ENCODE measurements at regions not wholly inside any gene's neighbourhood (a gene's known extent, or its start where the extent isn't known, plus 50 kb on each side); places are given as distances from the start of the nearest gene placed in this dataset.
"Not testable (repeated sequence)": the region's sequence is repeated elsewhere in the genome, so short reads cannot be mapped to it uniquely, and the experiment has no call there.

- no peak for DNase-seq (ENCODE audit: low read depth in 2 of 2, low spot score in 1 of 2)
Measured at GRCh38 chr11:82076126-82076525, 657.5 kb downstream of the FAM181B start.

DNA sequence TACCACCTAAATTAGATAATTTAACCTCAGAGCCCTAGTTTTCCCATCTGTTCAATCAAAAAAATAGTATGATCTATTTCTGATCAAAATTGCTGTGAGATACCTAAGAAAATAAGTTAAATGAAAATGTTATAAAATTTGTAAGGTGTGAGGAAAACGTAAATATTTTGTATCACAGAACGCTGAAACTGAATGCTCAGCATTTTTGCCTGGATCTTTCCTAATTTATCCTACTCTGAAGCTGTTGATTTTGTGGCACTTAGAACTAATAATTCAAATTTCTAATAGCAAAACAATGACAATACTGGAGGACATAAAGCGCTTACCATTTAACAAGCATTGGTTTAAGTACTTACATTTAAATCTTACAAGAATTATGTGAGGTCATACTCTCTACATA is 674.2 kb downstream of the FAM181B start:
- no peak for DNase-seq (ENCODE audit: low read depth in 2 of 2, low spot score in 1 of 2)

DNA sequence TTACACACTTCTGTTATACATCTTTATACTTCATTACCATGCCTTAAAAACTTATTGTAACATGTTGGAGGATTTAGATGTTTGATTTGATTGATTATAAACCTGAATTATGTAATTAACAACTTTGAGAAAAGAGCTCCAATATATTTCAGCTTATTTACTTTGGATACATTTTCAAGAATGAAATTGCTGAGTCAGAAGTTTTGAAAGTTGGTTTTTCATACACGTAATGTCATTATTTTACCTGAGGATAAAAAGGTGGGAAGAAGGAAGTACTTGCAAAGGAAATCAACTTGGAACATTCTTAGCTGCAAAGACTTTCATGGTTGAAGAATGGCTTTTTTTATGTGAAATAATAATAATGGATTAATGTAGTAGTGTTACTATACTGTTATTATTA is 677.2 kb downstream of the FAM181B start:
- DNase-seq (ENCODE audit: low read depth in 2 of 2, low spot score in 1 of 2): no peak

DNA sequence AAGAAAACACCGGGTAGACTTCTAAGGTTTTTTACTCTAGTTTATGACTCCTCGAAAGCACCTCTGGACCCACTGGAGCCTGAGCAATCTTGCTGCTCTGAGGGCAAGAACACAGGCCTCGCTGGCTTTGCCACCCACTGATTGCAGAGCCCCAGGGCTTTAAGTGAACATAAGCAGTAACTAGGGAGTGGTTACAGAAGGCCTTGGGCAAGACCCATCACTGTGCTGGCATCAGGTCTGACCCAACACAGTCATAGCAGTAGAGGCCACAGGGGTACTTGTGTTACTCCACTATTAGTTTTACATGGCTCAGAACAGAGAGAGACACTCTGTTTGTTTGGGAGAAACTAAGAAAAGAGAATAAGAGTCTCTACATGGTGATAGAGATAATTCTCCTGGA is 684.5 kb downstream of the FAM181B start:
- no peak for DNase-seq (ENCODE audit: low read depth in 2 of 2, low spot score in 1 of 2)

DNA sequence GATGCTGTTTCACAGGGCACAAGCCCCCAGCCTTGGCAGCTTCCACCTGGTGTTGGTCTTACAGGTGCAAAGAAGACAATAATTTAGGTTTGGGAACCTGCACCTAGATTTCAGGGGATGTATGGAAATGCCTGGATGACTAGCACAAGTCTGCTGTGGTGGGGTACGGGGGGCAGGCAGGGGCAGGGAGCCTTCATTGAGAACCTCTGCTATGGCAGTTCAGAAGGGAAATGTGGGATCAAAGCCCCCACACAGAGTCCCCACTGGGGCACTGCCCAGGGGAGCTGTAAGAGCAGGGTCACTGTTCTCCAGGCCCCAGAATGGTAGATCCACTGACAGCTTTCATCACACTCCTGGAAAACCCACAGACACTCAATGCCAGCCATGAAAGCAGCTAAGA is 686.5 kb downstream of the FAM181B start:
- no peak for DNase-seq (ENCODE audit: low read depth in 2 of 2, low spot score in 1 of 2)

DNA sequence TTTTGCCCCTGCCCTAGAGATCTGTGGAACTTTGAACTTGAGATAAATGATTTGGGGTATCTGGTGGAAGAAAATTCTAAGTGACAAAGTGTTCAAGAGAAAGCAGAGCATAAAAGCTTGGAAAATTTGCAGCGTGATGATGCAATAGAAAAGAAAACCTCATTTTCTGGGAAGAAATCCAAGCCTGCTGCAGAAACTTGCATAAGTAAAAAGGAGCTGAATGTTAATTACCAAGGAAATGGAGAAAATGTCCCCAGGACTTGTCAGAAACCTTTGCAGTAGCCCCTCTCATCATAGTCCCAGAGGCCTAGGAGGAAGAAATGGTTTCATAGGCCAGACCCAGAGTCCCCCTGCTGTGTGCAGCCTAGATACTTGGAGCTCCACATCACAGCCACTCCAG is 686.9 kb downstream of the FAM181B start:
- no peak for DNase-seq (ENCODE audit: low read depth in 2 of 2, low spot score in 1 of 2)

DNA sequence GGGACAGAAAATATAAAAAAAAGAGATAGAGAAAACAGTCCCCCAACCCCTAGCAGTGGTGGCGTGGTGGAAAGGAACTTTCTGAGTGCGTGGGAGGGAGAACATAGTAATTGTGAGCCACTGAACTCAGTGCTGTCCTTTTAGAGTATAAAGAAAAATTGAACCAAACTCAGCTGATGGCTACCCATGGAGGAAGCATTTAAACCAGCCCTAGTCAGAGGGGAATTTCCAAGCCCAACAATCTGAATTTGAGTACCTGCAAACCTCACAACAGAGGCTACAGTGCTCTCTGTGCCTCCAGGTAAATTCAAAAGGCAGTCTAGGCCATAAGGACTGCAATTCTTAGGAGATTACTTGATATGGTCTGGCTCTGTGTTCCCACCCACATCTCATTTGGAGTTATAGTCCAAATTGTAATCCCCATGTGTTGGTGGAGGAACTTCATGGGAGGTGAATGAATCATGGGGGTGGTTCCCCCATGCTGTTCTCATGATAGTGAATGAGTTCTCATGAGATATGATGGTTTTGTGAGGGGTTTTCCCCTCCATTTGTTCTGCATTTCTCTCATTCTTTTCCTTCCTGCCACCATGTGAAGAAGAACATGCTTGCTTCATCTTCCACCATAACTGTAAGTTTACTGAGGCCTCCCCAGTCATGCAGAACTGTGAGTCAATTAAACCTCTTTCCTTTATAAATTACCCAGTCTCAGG is 687.8 kb downstream of the FAM181B start:
- no peak for DNase-seq (ENCODE audit: low read depth in 2 of 2, low spot score in 1 of 2)

DNA sequence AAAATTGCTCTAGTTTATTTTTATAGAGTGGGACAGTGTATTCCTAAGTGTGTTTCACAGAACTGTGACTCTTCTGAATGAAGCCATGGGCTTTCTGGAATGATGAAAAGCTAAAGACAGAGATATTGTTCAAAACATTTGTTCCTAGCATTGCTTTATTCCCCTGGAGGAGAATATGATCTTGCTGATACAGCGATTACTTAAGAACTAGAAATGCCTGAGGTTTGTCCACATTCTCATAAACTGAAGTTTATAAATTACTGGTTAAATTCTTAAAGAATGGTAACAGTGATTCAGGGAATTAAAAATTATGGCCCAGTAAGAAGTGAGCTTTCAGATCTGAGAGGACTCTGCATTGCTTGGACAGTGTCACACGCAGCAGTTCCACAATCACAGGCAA is 690.3 kb downstream of the FAM181B start:
- no peak for DNase-seq (ENCODE audit: low read depth in 2 of 2, low spot score in 1 of 2)

- DNase-seq (ENCODE audit: low read depth in 2 of 2, low spot score in 1 of 2): no peak
Measured at GRCh38 chr11:82041764-82042163, 691.9 kb downstream of the FAM181B start.

DNA sequence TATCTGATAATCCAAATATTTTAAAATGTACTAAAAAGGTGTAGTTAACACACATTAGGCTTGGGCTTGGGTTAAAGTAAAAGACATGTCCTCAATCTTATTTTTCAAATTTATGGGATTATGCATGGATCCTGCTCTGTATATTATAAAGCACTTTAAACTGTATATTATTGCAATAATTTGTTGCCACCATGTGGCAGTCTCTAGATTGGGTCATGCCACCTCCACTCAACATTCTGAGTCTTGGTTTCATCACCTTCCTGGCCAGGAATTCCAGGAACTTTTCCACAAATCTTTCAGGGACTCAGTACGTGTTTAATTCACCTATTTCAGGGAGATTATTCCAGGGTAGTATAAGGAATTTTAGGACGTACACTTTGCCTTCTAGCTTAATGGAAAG is 695.5 kb downstream of the FAM181B start:
- no peak for DNase-seq (ENCODE audit: low read depth in 2 of 2, low spot score in 1 of 2)

DNA sequence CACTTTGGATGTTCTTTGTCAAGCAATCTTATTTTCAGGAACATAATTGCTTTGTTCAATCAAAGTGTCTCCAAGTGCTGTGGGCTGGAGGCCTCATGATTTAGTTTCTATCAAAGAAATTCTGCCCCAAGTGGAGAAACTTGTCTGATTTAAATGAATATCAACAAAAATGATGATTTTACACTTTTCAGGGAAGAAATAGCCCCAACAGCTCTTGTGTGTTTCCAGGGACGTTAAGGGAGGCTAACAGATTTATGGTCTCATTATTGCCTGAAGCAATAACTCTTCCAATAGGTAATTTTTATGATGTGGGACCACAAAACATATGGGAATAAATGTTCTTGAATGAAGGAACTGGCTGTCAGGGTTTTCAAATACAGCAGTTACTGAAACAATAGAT is 699.1 kb downstream of the FAM181B start:
- DNase-seq (ENCODE audit: low read depth in 2 of 2, low spot score in 1 of 2): no peak

DNA sequence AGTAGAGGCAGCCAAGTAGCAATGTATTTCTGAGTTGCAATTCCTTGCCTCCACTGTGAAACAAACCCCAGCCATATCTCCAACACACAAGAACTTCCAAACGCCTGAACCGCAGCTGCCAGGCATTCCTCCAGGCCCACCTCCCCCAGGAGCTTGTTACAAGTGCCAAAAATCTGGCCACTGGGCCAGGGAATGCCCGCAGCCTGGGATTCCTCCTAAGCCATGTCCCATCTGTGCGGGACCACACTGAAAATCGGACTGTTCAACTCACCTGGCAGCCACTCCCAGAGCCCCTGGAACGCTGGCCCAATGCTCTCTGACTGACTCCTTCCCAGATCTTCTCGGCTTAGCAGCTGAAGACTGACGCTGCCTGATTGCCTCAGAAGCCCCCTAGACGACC is 706.3 kb downstream of the FAM181B start:
- DNase-seq (ENCODE audit: low read depth in 2 of 2, low spot score in 1 of 2): not testable (repeated sequence)

DNA sequence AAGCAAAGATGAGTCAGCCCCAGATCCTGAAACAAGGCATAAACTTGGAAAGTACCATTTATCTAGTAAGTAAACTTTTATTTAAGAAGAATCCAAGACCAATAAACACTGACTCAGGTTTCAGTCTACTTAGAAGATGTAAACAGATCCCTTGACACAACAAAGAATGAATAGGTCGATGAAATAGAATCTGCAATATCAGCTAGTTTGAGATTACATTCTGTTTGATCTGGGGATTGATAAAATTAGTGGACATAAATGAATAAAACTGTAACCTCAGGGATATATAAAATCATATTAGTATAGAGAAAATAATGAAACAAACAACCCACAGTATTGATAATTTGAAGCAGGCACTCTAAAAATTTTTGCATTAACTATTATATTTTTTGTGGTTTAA is 708.9 kb downstream of the FAM181B start:
- DNase-seq (ENCODE audit: low read depth in 2 of 2, low spot score in 1 of 2): no peak

GRCh38 chr11:82012276-82012675 is 721.4 kb downstream of the FAM181B start:
- DNase-seq (ENCODE audit: low read depth in 2 of 2, low spot score in 1 of 2): no peak

DNA sequence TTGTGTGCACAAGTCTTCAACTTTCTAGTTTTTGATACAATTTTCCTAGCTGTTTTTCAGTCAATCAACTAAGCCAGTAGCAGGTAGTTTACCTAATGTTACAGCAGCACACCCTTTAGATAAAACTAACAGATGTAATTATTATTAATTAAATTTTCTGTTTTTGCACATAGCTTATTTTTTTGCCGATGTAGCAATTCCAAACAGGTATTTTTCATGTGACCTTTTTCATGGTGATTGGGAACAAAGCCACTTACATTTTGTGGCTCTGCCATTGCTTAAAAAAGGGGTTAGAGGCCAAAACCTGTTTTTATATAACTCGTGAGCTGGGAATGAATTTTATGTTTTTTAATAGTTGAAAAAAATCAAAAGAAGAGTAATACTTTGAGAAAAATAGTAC is 724.5 kb downstream of the FAM181B start:
- no peak for DNase-seq (ENCODE audit: low read depth in 2 of 2, low spot score in 1 of 2)

- no peak for DNase-seq (ENCODE audit: low read depth in 2 of 2, low spot score in 1 of 2)
Measured at GRCh38 chr11:82007521-82007920, 726.1 kb downstream of the FAM181B start.

DNA sequence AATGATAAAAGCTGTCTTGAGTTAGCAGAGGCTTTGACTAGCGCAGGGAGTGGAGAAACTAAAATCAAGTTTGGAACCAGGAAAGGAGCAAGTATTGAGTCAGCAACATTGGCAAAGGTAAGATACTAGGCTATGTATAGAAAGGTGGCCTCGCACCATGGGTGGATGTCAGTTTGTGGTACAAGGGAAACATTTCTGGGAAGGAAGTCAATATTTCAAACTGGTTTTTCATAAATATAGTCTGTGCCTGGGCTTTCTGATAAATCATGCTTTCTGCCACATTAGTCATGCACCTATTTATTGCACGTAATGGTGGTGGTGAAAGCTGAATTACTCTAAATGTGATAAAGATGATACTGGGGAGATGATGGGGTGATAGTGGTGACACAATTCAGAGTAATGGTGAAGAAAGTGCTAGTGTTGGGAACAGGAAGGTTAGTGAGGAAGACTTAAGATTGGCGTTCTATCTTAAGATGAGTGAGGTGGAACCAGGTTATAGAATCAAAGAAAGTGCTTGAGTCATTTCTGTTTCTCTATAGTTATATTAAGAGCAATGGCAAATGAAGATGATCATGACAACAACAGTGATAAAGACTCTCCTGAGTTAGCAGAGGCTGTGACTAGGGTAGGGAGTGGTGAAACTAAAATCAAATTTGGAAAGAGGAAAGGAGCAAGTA is 729.0 kb downstream of the FAM181B start:
- DNase-seq (ENCODE audit: low read depth in 2 of 2, low spot score in 1 of 2): no peak

- no peak for DNase-seq (ENCODE audit: low read depth in 2 of 2, low spot score in 1 of 2)
Measured at GRCh38 chr11:82003671-82004515, 729.8 kb downstream of the FAM181B start.

- DNase-seq (ENCODE audit: low read depth in 2 of 2, low spot score in 1 of 2): no peak
Measured at GRCh38 chr11:82003024-82003423, 730.6 kb downstream of the FAM181B start.

DNA sequence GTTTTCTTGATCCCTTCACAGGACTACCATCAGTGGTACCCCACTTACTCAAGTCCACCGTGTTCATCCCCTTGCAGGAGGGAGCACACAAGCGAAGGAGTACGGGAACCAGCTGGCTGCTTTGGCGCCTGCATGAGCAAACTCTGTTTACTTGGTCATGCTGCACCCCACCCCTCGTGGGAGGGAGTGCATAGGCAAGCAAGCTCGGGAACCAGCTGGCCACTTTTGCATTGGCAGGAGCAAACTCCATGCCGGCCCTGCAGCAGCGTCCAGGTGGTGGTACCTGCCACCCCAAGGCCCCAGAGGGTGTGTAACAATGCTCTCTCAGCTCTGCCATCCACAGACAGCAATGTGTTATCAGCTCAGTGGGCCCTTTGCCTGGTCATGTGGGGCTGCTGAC is 737.8 kb downstream of the FAM181B start:
- DNase-seq (ENCODE audit: low read depth in 2 of 2, low spot score in 1 of 2): no peak

DNA sequence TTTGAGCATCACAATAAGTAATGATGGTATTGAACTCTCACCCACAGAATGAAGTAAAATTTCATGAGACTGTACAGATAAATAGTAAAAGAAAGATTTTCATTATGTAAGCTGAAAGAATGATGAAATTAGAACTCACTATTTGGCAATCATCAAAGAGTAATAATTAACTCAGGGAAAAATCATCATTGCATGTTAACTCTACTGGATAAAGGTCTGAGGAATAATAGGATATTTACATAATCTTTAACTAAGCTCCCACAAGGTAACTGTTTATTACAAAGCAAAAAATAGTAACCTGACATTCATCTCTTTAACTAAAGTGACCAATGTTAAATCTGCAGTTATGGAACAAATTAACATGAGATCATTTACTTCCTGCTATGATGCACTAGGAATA is 739.9 kb downstream of the FAM181B start:
- DNase-seq (ENCODE audit: low read depth in 2 of 2, low spot score in 1 of 2): no peak
